Fibroblast of upper back skin (primary cell): ENCODE measurements at regions not wholly inside any gene's neighbourhood (a gene's known extent, or its start where the extent isn't known, plus 50 kb on each side); places are given as distances from the start of the nearest gene placed in this dataset.
"Not testable (repeated sequence)": the region's sequence is repeated elsewhere in the genome, so short reads cannot be mapped to it uniquely, and the experiment has no call there.

Experiments
- DNase-seq: peaks from one replicate; pipeline ENCODE4 v3.0.0-alpha.2; 2013

GRCh38 chr15:25171111-25171811 lies 216.5 kb downstream of the SNRPN start:
- no peak for DNase-seq

GRCh38 chr15:25171856-25172687 lies 217.3 kb downstream of the SNRPN start:
- no peak for DNase-seq

GRCh38 chr15:25172691-25173090 lies 217.9 kb downstream of the SNRPN start:
- no peak for DNase-seq

- DNase-seq: no peak
Measured at GRCh38 chr15:25173241-25174028, 218.6 kb downstream of the SNRPN start.

GRCh38 chr15:25174149-25174548 lies 219.4 kb downstream of the SNRPN start:
- DNase-seq: not testable (repeated sequence)

GRCh38 chr15:25175033-25175788 lies 220.4 kb downstream of the SNRPN start:
- no peak for DNase-seq

GRCh38 chr15:25175789-25176615 lies 221.2 kb downstream of the SNRPN start:
- no peak for DNase-seq

GRCh38 chr15:25176616-25176923 lies 221.8 kb downstream of the SNRPN start:
- DNase-seq: no peak

GRCh38 chr15:25176991-25177954 lies 222.5 kb downstream of the SNRPN start:
- no peak for DNase-seq

- no peak for DNase-seq
Measured at GRCh38 chr15:25177955-25178801, 223.4 kb downstream of the SNRPN start.

GRCh38 chr15:25178835-25179672 lies 224.3 kb downstream of the SNRPN start:
- DNase-seq: no peak

- no peak for DNase-seq
Measured at GRCh38 chr15:25179673-25180511, 225.1 kb downstream of the SNRPN start.

- DNase-seq: no peak
Measured at GRCh38 chr15:25180606-25181292, 226.0 kb downstream of the SNRPN start.

- DNase-seq: no peak
Measured at GRCh38 chr15:25181293-25182097, 226.7 kb downstream of the SNRPN start.

GRCh38 chr15:25182098-25182478 lies 227.3 kb downstream of the SNRPN start:
- DNase-seq: no peak

- DNase-seq: no peak
Measured at GRCh38 chr15:25182736-25183445, 228.1 kb downstream of the SNRPN start.
